GM23338 (cell line): ENCODE measurements at regions not wholly inside any gene's neighbourhood (a gene's known extent, or its start where the extent isn't known, plus 50 kb on each side); places are given as distances from the start of the nearest gene placed in this dataset.

ENCODE experiments used
- ATAC-seq: fragments of 200-7000 bp; cut with Tn5 transposase; 3 replicates; pipeline ENCODE4 v1.9.1; 2020
- DNase-seq: peaks from one replicate; pipeline ENCODE4 v3.0.0-alpha.2; 2015; ENCODE audit warnings: low spot score
- H2AFZ ChIP-seq: fragments of 200-600 bp; sonication (generic); 2 replicates; pipeline ENCODE4 v1.8.0; 2016; ENCODE audit warnings: antibody characterized with exemption, mild to moderate bottlenecking, moderate library complexity
- H3F3A ChIP-seq: fragments of 200-600 bp; sonication (generic); replicated peaks from 2 replicates; pipeline ENCODE4 v1.8.0; 2017; ENCODE audit warnings: antibody characterized with exemption, mixed run types, low read depth
- H3K27ac ChIP-seq: fragments of 200-600 bp; sonication (generic); 2 replicates; pipeline ENCODE4 v1.6.1; 2016; ENCODE audit warnings: low read depth
- H3K27me3 ChIP-seq: fragments of 200-600 bp; sonication (generic); 2 replicates; pipeline ENCODE4 v1.8.0; 2016; ENCODE audit warnings: mild to moderate bottlenecking, mixed run types, moderate library complexity; ENCODE audit not compliant: insufficient read depth
- H3K36me3 ChIP-seq: fragments of 200-600 bp; sonication (generic); 2 replicates; pipeline ENCODE4 v1.8.0; 2016; ENCODE audit warnings: mild to moderate bottlenecking; ENCODE audit not compliant: insufficient read depth
- H3K4me1 ChIP-seq: fragments of 200-600 bp; sonication (generic); 2 replicates; pipeline ENCODE4 v1.8.0; 2016; ENCODE audit warnings: mild to moderate bottlenecking, moderate library complexity; ENCODE audit not compliant: insufficient read depth
- H3K4me2 ChIP-seq: fragments of 200-600 bp; sonication (generic); 2 replicates; pipeline ENCODE4 v1.7.1; 2017; ENCODE audit warnings: mixed run types
- H3K4me3 ChIP-seq: fragments of 200-600 bp; sonication (generic); 2 replicates; pipeline ENCODE4 v1.6.1; 2016; ENCODE audit warnings: mixed run types
- H3K79me2 ChIP-seq: fragments of 200-600 bp; sonication (generic); replicated peaks from 2 replicates; pipeline ENCODE4 v1.8.0; 2017; ENCODE audit warnings: mild to moderate bottlenecking; ENCODE audit not compliant: insufficient read depth
- H3K9me2 ChIP-seq: fragments of 200-600 bp; sonication (generic); 2 replicates; pipeline ENCODE4 v1.8.0; 2017; ENCODE audit not compliant: insufficient read depth
- H4K20me1 ChIP-seq: fragments of 200-600 bp; sonication (generic); replicated peaks from 2 replicates; pipeline ENCODE4 v1.8.0; 2017; ENCODE audit warnings: mild to moderate bottlenecking; ENCODE audit not compliant: insufficient read depth
- H3K27ac Mint-ChIP-seq: 2 replicates; pipeline ENCODE4 v1.8.0; 2020; ENCODE audit warnings: inconsistent platforms, mild to moderate bottlenecking, moderate library complexity, mixed read lengths
- H3K27me3 Mint-ChIP-seq: 3 replicates; pipeline ENCODE4 v1.8.0; 2022; ENCODE audit warnings: low read depth, mild to moderate bottlenecking, moderate library complexity, mixed read lengths, inconsistent platforms; ENCODE audit not compliant: insufficient read depth, poor library complexity
- H3K36me3 Mint-ChIP-seq: 3 replicates; pipeline ENCODE4 v1.8.0; 2021; ENCODE audit warnings: low read depth, mild to moderate bottlenecking, inconsistent platforms, moderate library complexity, mixed read lengths
- H3K4me1 Mint-ChIP-seq: 3 replicates; pipeline ENCODE4 v1.8.0; 2020; ENCODE audit warnings: mild to moderate bottlenecking, inconsistent platforms, mixed read lengths
- H3K4me3 Mint-ChIP-seq: 3 replicates; pipeline ENCODE4 v1.8.0; 2021; ENCODE audit warnings: moderate library complexity, mild to moderate bottlenecking, inconsistent platforms, mixed read lengths
- H3K9me3 Mint-ChIP-seq: 3 replicates; pipeline ENCODE4 v1.8.0; 2020; ENCODE audit warnings: moderate library complexity, mild to moderate bottlenecking, inconsistent platforms, mixed read lengths
- CREB1 ChIP-seq: fragments of 250-450 bp; sonication (Bioruptor Pico); IDR thresholded peaks from 2 replicates; pipeline ENCODE4 v1.5.0; 2020; ENCODE audit warnings: low read depth, mild to moderate bottlenecking, moderate library complexity
- EZH2 ChIP-seq: fragments of 200-600 bp; sonication (generic); IDR thresholded peaks from one replicate; pipeline ENCODE4 v1.8.0; 2017; ENCODE audit warnings: antibody characterized with exemption, mild to moderate bottlenecking, low read depth; ENCODE audit not compliant: unreplicated experiment
- EZH2phosphoT487 ChIP-seq: fragments of 200-600 bp; sonication (generic); IDR thresholded peaks from one replicate; pipeline ENCODE4 v1.8.1; 2018; ENCODE audit warnings: antibody characterized with exemption; ENCODE audit not compliant: unreplicated experiment
- JUNB ChIP-seq: IDR thresholded peaks from one replicate; pipeline ENCODE4 v1.6.1; 2016; ENCODE audit warnings: antibody characterized with exemption; ENCODE audit not compliant: unreplicated experiment
- NANOG ChIP-seq: IDR thresholded peaks from 2 replicates; pipeline ENCODE4 v1.6.1; 2016; ENCODE audit warnings: antibody characterized with exemption, borderline replicate concordance
- POLR2AphosphoS5 ChIP-seq: IDR thresholded peaks from 2 replicates; pipeline ENCODE4 v1.6.1; 2016; ENCODE audit warnings: antibody characterized with exemption, low read depth
- REST ChIP-seq: IDR thresholded peaks from one replicate; pipeline ENCODE4 v1.6.1; 2018; ENCODE audit warnings: antibody characterized with exemption; ENCODE audit not compliant: unreplicated experiment
- STAT1 ChIP-seq: IDR thresholded peaks from one replicate; pipeline ENCODE4 v1.6.1; 2016; ENCODE audit warnings: antibody characterized with exemption; ENCODE audit not compliant: unreplicated experiment
- ZNF114 ChIP-seq: fragments of 250-450 bp; sonication (Bioruptor Pico); IDR thresholded peaks from 2 replicates; pipeline ENCODE4 v1.5.0; 2020; ENCODE audit warnings: mild to moderate bottlenecking, moderate library complexity
- TF ChIP-seq, protein P1 (sequence below), 2 experiments: fragments of 200-600 bp in 1 of 2; sonication (generic) in 1 of 2; conservative IDR thresholded peaks; 2 replicates each; pipeline versions ENCODE4 v1.5.1 to v1.6.1; 2016 to 2017; ENCODE audit warnings: antibody characterized with exemption in 2 of 2, low read depth in 2 of 2, mild to moderate bottlenecking in 2 of 2, moderate library complexity in 1 of 2
- TF ChIP-seq, protein P2 (sequence below): IDR thresholded peaks from 2 replicates; pipeline ENCODE4 v1.6.1; 2016; ENCODE audit warnings: antibody characterized with exemption

DNA sequence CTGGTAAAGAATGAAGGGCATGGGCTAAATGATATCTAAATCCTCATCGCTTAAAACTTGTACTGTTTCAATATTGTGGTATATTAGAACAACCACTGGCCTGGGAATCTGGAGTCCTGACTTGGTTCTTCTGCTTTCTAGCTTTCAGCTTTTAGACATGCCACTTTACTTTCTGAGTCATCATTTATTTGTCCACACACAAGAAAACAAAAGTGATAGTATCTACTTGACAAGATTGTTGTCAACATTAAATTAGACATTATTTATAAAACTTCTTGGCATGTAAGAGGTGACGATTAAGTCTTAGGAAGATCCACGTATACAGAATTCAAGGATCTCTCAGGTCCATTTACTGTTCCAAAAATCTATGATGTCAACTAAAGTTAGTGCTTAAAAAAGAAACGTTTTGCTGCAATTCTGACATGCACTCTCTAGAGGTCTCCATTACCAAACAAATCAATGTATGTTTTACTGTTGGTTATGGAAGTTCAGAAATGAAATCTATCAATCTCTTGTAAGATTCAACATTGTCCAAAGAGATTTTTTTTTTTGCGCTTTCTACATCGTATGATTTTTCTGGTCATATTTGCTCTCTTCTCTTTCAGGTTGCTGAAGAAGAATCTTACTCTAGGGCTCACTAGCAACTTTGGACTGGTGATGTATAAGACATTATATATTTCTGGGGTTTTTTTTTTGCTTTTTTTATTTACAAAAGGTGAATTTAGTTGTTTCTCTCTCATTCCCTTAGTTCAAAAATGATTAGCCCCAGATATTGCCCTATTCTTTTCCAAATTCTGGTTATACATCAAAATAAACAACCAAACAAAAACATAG is 53.6 kb upstream of the DYNC1I1 start:
- Mint-ChIP-seq H3K4me1 (no peaks in the 10 kb centered on the region), H3K9me3 (no peaks in the 10 kb centered on the region; the same call in 2 of the 3 replicates), H3K27me3 (no peaks in the 10 kb centered on the region), H3K27ac (no peak overlapping the region), H3K36me3 (no peaks in the 10 kb centered on the region), H3K4me3 (no peak overlapping the region)
- H3K4me1 ChIP-seq = no peaks in the 10 kb centered on the region
- DNase-seq (peak; percentile 11), ATAC-seq (no peak)
- H3F3A ChIP-seq = no peaks in the 10 kb centered on the region
- H3K27ac ChIP-seq = no peak overlapping the region
- no peak overlapping the region for H3K4me2 ChIP-seq
- no peak overlapping the region for H3K4me3 ChIP-seq
- no peaks in the 10 kb centered on the region for H3K9me2 ChIP-seq
- TF ChIP-seq, protein P1, sequence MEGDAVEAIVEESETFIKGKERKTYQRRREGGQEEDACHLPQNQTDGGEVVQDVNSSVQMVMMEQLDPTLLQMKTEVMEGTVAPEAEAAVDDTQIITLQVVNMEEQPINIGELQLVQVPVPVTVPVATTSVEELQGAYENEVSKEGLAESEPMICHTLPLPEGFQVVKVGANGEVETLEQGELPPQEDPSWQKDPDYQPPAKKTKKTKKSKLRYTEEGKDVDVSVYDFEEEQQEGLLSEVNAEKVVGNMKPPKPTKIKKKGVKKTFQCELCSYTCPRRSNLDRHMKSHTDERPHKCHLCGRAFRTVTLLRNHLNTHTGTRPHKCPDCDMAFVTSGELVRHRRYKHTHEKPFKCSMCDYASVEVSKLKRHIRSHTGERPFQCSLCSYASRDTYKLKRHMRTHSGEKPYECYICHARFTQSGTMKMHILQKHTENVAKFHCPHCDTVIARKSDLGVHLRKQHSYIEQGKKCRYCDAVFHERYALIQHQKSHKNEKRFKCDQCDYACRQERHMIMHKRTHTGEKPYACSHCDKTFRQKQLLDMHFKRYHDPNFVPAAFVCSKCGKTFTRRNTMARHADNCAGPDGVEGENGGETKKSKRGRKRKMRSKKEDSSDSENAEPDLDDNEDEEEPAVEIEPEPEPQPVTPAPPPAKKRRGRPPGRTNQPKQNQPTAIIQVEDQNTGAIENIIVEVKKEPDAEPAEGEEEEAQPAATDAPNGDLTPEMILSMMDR (conservative IDR thresholded peaks at IDR 0.05; ENCODE audit: low read depth in 2 of 2) = peak; percentile 50 to 70
- no peak for TF ChIP-seq JUNB
- no peaks in the 10 kb centered on the region for H3K27me3 ChIP-seq
- H3K36me3 ChIP-seq = no peaks in the 10 kb centered on the region
- no peak overlapping the region for H2AFZ ChIP-seq
- H4K20me1 ChIP-seq = no peaks in the 10 kb centered on the region
- no peaks in the 10 kb centered on the region for H3K79me2 ChIP-seq

DNA sequence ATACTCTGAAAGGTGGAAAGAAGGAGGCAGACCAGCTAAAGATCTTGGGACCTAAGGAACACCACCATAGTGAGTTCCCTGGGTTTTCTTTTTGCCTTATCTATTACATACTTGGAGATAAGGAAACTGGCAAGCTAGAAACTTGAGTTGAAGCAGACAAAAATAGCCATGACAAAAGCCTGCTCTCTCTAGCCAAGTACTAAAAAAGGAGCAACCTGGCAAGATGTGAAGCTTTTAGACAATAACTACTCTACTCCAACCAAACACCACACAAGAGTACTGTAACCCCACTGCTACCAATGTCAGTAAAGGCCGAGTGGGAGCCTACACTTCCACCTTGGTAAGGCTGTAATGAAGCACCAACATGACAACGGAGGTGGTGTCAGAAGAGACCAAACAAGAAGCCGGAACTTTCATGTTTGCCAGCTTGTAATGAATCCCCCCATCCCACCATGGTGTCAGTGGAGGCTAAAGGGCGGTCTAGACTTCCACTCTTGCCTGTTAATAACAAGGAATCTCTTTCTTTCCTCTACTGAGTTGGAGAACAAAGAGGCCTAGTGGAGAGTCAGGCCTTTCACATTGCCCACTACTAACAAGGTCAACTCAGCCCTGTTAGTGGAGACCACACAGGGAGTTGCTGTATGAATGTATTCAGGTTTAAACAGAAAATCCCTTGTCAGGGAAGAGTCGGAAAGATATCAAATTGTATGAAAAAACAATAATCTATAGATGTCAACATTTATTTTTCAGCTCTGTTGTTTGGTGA is 55.8 kb upstream of the DYNC1I1 start:
- H3K27me3 Mint-ChIP-seq = no peaks in the 10 kb centered on the region
- no peak for DNase-seq
- no peak for TF ChIP-seq CREB1 (CRISPR knock-in tag)
- TF ChIP-seq EZH2 = no peak
- no peak for TF ChIP-seq STAT1
- Histone ChIP-seq H3K79me2 (no peaks in the 10 kb centered on the region), H3K27ac (no peak overlapping the region), H3K4me3 (no peak overlapping the region), H3K4me1 (no peaks in the 10 kb centered on the region), H4K20me1 (no peaks in the 10 kb centered on the region), H3K4me2 (no peak overlapping the region), H2AFZ (no peak overlapping the region), H3K36me3 (no peaks in the 10 kb centered on the region), H3K9me2 (no peaks in the 10 kb centered on the region), H3F3A (no peaks in the 10 kb centered on the region), H3K27me3 (no peaks in the 10 kb centered on the region)
- no peak overlapping the region for H3K4me3 Mint-ChIP-seq
- ATAC-seq = no peak
- no peaks in the 10 kb centered on the region for H3K4me1 Mint-ChIP-seq
- H3K36me3 Mint-ChIP-seq = no peaks in the 10 kb centered on the region
- H3K9me3 Mint-ChIP-seq = peaks cover under 1% of the 10 kb centered on the region; the same call in 2 of the 3 replicates
- H3K27ac Mint-ChIP-seq = no peak overlapping the region

DNA sequence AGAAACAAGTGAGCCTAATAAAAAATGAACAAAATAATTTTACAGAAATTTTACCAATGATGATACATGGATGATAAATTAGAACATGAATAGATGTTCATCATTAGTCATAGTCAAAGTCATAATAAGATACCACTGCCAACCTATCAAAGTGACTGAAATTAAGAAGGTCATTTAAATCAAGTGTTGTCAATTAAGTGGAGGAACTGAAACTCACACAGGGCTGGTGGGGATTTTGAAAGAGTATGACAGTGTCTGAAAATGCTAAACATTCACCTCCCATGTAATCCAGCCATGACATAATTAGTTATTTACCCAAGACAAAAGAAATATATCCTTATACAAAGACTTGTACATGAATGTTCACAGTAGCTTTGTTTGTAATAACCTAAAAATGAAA is 57.1 kb upstream of the DYNC1I1 start:
- DNase-seq (no peak), ATAC-seq (no peak)
- H3K9me2 ChIP-seq = no peaks in the 10 kb centered on the region
- peaks cover 3% of the 10 kb centered on the region; the same call in 1 of the 3 replicates for H3K9me3 Mint-ChIP-seq
- H3F3A ChIP-seq = no peaks in the 10 kb centered on the region
- no peaks in the 10 kb centered on the region for H3K4me1 Mint-ChIP-seq
- H3K4me3 Mint-ChIP-seq = no peak overlapping the region
- H3K4me3 ChIP-seq = no peak overlapping the region
- no peak overlapping the region for H2AFZ ChIP-seq
- H3K36me3 ChIP-seq = no peaks in the 10 kb centered on the region
- H4K20me1 ChIP-seq = no peaks in the 10 kb centered on the region
- no peak overlapping the region for H3K27ac ChIP-seq
- H3K36me3 Mint-ChIP-seq = no peaks in the 10 kb centered on the region
- H3K27me3 ChIP-seq = no peaks in the 10 kb centered on the region
- H3K79me2 ChIP-seq = no peaks in the 10 kb centered on the region
- no peaks in the 10 kb centered on the region for H3K27me3 Mint-ChIP-seq
- H3K4me1 ChIP-seq = peaks cover 4% of the 10 kb centered on the region; the same call in 1 of the 2 replicates
- H3K27ac Mint-ChIP-seq = no peak overlapping the region
- no peak overlapping the region for H3K4me2 ChIP-seq
- TF ChIP-seq JUNB (no peak), ZNF114 (CRISPR knock-in tag) (no peak), CREB1 (CRISPR knock-in tag) (no peak), EZH2 (no peak), STAT1 (no peak), EZH2phosphoT487 (no peak), REST (no peak), NANOG (no peak), POLR2AphosphoS5 (no peak)
- TF ChIP-seq, protein P2, sequence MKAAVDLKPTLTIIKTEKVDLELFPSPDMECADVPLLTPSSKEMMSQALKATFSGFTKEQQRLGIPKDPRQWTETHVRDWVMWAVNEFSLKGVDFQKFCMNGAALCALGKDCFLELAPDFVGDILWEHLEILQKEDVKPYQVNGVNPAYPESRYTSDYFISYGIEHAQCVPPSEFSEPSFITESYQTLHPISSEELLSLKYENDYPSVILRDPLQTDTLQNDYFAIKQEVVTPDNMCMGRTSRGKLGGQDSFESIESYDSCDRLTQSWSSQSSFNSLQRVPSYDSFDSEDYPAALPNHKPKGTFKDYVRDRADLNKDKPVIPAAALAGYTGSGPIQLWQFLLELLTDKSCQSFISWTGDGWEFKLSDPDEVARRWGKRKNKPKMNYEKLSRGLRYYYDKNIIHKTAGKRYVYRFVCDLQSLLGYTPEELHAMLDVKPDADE = no peak
